ENCODE measurements at regions not wholly inside any gene's neighbourhood (a gene's known extent, or its start where the extent isn't known, plus 50 kb on each side); places are given as distances from the start of the nearest gene placed in this dataset.

DNA sequence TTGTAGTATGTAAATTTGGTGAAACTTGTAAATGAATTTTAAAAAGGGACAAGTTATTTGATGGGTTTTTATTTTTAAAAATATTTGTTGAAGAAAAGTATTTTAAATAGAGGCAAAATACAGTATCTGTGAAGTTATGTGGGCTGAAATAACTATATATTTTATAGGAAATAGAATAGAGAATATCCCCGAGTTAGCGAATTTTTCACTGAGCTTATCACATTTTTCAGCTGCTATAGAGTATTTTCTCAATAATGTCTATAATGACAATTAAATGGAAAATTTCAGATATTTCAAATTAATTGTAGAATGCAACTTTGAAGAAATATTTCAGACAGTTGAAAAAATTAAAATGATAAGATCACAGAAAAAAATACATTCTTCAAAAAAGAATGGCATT is 166.4 kb upstream of the TP63 start:
- ATAC-seq (replicated peaks) = no peak
- H3K4me3 Mint-ChIP-seq = no peak overlapping the region
- no peaks in the 10 kb centered on the region for H3K27me3 Mint-ChIP-seq
- H3K27ac Mint-ChIP-seq = no peak overlapping the region
- H3K36me3 Mint-ChIP-seq (ENCODE audit: low read depth) = no peaks in the 10 kb centered on the region
- H3K9me3 Mint-ChIP-seq = no peaks in the 10 kb centered on the region
- no peaks in the 10 kb centered on the region for H3K4me1 Mint-ChIP-seq

GRCh38 chr3:189466004-189466403 is 165.2 kb upstream of the TP63 start:
- H3K27me3 Mint-ChIP-seq = no peaks in the 10 kb centered on the region
- no peaks in the 10 kb centered on the region for H3K36me3 Mint-ChIP-seq (ENCODE audit: low read depth)
- no peak for ATAC-seq (replicated peaks)
- no peak overlapping the region for H3K27ac Mint-ChIP-seq
- H3K4me1 Mint-ChIP-seq = no peaks in the 10 kb centered on the region
- H3K9me3 Mint-ChIP-seq = no peaks in the 10 kb centered on the region
- no peak overlapping the region for H3K4me3 Mint-ChIP-seq

- ATAC-seq (replicated peaks) = no peak
- H3K27me3 Mint-ChIP-seq = no peaks in the 10 kb centered on the region
- no peaks in the 10 kb centered on the region for H3K36me3 Mint-ChIP-seq (ENCODE audit: low read depth)
- H3K4me3 Mint-ChIP-seq = no peak overlapping the region
- no peaks in the 10 kb centered on the region for H3K4me1 Mint-ChIP-seq
- H3K9me3 Mint-ChIP-seq = no peaks in the 10 kb centered on the region
- H3K27ac Mint-ChIP-seq = no peak overlapping the region
Measured at GRCh38 chr3:189467451-189467850, 163.7 kb upstream of the TP63 start.

DNA sequence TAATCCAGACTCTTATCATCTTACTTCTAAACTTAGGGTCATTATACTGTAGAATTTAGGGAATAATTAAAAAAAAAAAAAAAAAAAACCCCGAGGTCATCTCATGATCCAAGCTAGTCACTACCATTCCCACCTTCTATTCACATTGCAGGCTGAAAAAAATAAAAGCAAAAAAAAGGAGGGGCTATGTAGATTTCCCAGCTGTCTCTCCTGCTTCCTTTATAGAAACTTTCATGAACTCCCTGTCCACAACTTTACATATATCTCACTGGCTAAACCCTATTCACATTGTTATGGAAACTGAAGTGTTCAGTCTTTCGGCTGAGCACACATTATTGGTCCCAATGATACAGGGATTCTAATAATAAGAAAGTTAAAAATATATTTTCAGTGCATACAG is 156.2 kb upstream of the TP63 start:
- ATAC-seq (replicated peaks) = no peak

GRCh38 chr3:189477614-189478013 is 153.6 kb upstream of the TP63 start:
- H3K27me3 Mint-ChIP-seq = no peaks in the 10 kb centered on the region
- no peak overlapping the region for H3K4me3 Mint-ChIP-seq
- H3K4me1 Mint-ChIP-seq = no peaks in the 10 kb centered on the region
- H3K9me3 Mint-ChIP-seq = no peaks in the 10 kb centered on the region
- H3K36me3 Mint-ChIP-seq (ENCODE audit: low read depth) = no peaks in the 10 kb centered on the region
- no peak overlapping the region for H3K27ac Mint-ChIP-seq
- no peak for ATAC-seq (replicated peaks)

More for the DNA sequence above, 156.2 kb upstream of the TP63 start:
- Mint-ChIP-seq H3K27me3 (no peaks in the 10 kb centered on the region), H3K4me1 (no peaks in the 10 kb centered on the region), H3K27ac (no peak overlapping the region), H3K9me3 (no peaks in the 10 kb centered on the region), H3K36me3 (ENCODE audit: low read depth) (no peaks in the 10 kb centered on the region), H3K4me3 (no peak overlapping the region)

DNA sequence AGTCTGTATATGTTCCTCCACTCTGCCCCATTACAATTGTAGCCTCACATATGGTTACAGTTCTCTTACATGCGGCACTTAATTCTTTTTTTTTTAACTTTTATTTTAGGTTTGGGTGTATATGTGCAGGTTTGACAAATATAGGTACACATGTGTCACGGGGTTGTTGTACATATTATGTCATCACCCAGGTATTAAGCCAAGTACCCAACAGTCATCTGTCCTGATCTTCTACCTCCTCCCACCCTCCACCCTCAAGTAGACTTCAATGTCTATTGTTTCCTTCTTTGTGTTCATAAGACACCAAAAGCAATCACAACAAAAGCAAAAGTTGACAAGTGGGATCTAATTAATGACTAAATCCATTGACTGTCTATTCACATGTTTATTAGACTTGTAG is 144.6 kb upstream of the TP63 start:
- no peaks in the 10 kb centered on the region for H3K36me3 Mint-ChIP-seq (ENCODE audit: low read depth)
- no peaks in the 10 kb centered on the region for H3K27me3 Mint-ChIP-seq
- no peaks in the 10 kb centered on the region for H3K9me3 Mint-ChIP-seq
- H3K27ac Mint-ChIP-seq = no peak overlapping the region
- no peaks in the 10 kb centered on the region for H3K4me1 Mint-ChIP-seq
- H3K4me3 Mint-ChIP-seq = no peak overlapping the region
- ATAC-seq (replicated peaks) = no peak

GRCh38 chr3:189488241-189488767 is 142.9 kb upstream of the TP63 start:
- Mint-ChIP-seq H3K36me3 (ENCODE audit: low read depth) (no peaks in the 10 kb centered on the region), H3K27me3 (no peaks in the 10 kb centered on the region), H3K9me3 (peaks cover 6% of the 10 kb centered on the region), H3K4me1 (no peaks in the 10 kb centered on the region), H3K27ac (no peak overlapping the region), H3K4me3 (no peak overlapping the region)
- ATAC-seq (replicated peaks) = no peak

DNA sequence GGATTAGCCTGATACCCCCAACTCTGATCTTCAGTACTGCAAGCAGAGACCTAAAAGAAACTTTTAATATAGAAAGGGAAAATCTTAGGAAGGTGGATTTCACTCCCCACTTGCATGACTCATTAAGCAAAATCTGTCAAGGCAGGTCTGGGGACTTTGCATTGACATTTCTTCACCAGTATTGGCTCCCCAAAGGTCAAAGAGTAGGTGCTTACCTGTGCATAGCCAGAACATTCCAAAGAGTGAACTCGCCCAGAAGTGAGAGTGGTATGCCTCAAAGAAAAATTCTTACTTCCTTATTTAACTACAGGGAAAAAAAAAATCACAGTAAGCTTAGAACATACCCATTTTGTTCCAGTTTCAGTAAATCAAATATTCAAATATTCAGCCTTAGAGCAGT is 140.9 kb upstream of the TP63 start:
- Mint-ChIP-seq H3K27ac (no peak overlapping the region), H3K27me3 (no peaks in the 10 kb centered on the region), H3K4me1 (no peaks in the 10 kb centered on the region), H3K9me3 (peaks cover 6% of the 10 kb centered on the region), H3K36me3 (ENCODE audit: low read depth) (no peaks in the 10 kb centered on the region), H3K4me3 (no peak overlapping the region)
- no peak for ATAC-seq (replicated peaks)

- Mint-ChIP-seq H3K27ac (no peak overlapping the region), H3K9me3 (peaks cover 6% of the 10 kb centered on the region), H3K36me3 (ENCODE audit: low read depth) (no peaks in the 10 kb centered on the region), H3K4me1 (no peaks in the 10 kb centered on the region), H3K27me3 (no peaks in the 10 kb centered on the region), H3K4me3 (no peak overlapping the region)
- ATAC-seq (replicated peaks) = no peak
Measured at GRCh38 chr3:189490749-189491148, 140.4 kb upstream of the TP63 start.

- Mint-ChIP-seq H3K4me3 (no peak overlapping the region), H3K27ac (no peak overlapping the region), H3K4me1 (no peaks in the 10 kb centered on the region), H3K36me3 (ENCODE audit: low read depth) (no peaks in the 10 kb centered on the region), H3K27me3 (no peaks in the 10 kb centered on the region), H3K9me3 (peaks cover 6% of the 10 kb centered on the region)
- ATAC-seq (replicated peaks) = no peak
Measured at GRCh38 chr3:189491831-189492230, 139.4 kb upstream of the TP63 start.

DNA sequence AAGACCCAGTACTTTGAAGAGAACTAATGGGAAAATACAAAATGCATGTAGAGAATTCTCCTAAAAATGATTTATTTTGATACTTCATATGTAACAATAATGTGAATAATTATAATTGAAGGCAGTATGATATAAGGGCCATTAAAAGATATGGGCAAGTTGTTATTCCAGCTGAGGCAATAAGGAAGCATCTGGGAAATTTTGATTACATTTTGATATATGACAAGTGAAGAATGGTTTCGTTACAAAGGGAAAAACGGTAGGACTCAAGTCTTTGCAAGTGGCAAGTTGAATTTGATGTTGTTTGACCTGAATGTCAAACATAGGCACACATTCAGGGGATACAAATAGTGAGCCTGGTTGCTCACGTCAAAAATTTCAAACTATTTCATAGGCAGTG is 137.9 kb upstream of the TP63 start:
- H3K9me3 Mint-ChIP-seq = peaks cover 6% of the 10 kb centered on the region
- ATAC-seq (replicated peaks) = no peak
- H3K4me1 Mint-ChIP-seq = no peaks in the 10 kb centered on the region
- no peak overlapping the region for H3K4me3 Mint-ChIP-seq
- H3K27ac Mint-ChIP-seq = no peak overlapping the region
- H3K27me3 Mint-ChIP-seq = no peaks in the 10 kb centered on the region
- no peaks in the 10 kb centered on the region for H3K36me3 Mint-ChIP-seq (ENCODE audit: low read depth)

- ATAC-seq (replicated peaks) = no peak
- no peaks in the 10 kb centered on the region for H3K27me3 Mint-ChIP-seq
- H3K36me3 Mint-ChIP-seq (ENCODE audit: low read depth) = no peaks in the 10 kb centered on the region
- peaks cover 6% of the 10 kb centered on the region for H3K9me3 Mint-ChIP-seq
- H3K4me1 Mint-ChIP-seq = no peaks in the 10 kb centered on the region
- no peak overlapping the region for H3K27ac Mint-ChIP-seq
- H3K4me3 Mint-ChIP-seq = no peak overlapping the region
Measured at GRCh38 chr3:189494632-189495031, 136.6 kb upstream of the TP63 start.

DNA sequence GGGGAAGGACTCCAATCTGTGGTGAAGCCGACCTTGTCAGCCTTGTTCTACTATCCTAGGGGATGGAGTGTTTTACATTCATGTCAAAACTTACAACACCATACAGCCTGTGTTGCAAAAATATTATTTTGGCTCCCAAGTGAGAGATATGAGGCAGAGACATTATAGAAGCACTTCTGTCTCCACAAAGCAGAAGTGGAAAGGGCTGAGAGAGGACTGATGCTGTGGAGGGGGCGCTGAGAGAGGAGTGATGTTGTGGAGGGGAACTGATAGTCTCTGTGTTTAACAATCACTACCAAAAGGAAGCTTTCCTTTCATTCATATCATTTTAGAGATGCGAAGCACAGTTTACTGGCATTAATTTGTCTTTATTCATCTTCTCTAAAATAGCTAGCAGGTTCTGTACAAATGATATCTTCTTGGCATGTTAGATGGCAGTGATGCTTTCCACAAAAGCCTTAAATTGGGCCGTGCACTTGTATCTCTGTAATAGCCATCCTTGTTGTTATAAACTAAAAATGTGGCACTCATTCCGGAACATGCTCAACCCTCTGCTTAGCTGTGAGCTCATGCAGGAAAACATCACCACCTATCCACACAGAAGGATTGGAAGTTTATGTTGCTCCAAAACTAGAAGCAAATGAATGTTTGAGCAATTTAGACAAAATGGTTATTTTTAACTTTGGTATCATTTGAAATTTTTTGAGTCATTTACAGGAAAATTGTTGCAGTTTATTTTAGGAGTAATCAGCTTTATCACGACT is 134.6 kb upstream of the TP63 start:
- H3K27me3 Mint-ChIP-seq = no peaks in the 10 kb centered on the region
- peaks cover 11% of the 10 kb centered on the region for H3K9me3 Mint-ChIP-seq
- ATAC-seq (replicated peaks) = no peak
- H3K27ac Mint-ChIP-seq = no peak overlapping the region
- no peak overlapping the region for H3K4me3 Mint-ChIP-seq
- no peaks in the 10 kb centered on the region for H3K36me3 Mint-ChIP-seq (ENCODE audit: low read depth)
- peaks cover 5% of the 10 kb centered on the region for H3K4me1 Mint-ChIP-seq

- Mint-ChIP-seq H3K27ac (no peak overlapping the region), H3K4me1 (peaks cover 9% of the 10 kb centered on the region), H3K4me3 (no peak overlapping the region), H3K9me3 (peaks cover 5% of the 10 kb centered on the region), H3K36me3 (ENCODE audit: low read depth) (no peaks in the 10 kb centered on the region), H3K27me3 (no peaks in the 10 kb centered on the region)
- no peak for ATAC-seq (replicated peaks)
Measured at GRCh38 chr3:189498995-189499704, 132.0 kb upstream of the TP63 start.

GRCh38 chr3:189500299-189500698 is 130.9 kb upstream of the TP63 start:
- peak; percentile 58 for ATAC-seq (replicated peaks)
- no peak overlapping the region for H3K4me3 Mint-ChIP-seq
- H3K27me3 Mint-ChIP-seq = no peaks in the 10 kb centered on the region
- H3K27ac Mint-ChIP-seq = no peak overlapping the region
- peaks cover 5% of the 10 kb centered on the region for H3K9me3 Mint-ChIP-seq
- peaks cover 9% of the 10 kb centered on the region for H3K4me1 Mint-ChIP-seq
- no peaks in the 10 kb centered on the region for H3K36me3 Mint-ChIP-seq (ENCODE audit: low read depth)
